WTC11 (cell line): ENCODE measurements at regions not wholly inside any gene's neighbourhood (a gene's known extent, or its start where the extent isn't known, plus 50 kb on each side); places are given as distances from the start of the nearest gene placed in this dataset.

ENCODE experiments used
- ATAC-seq: fragments of 200-7000 bp; cut with Tn5 transposase; 2 replicates; pipeline ENCODE4 v1.10.0; 2021; ENCODE audit warnings: mild to moderate bottlenecking, moderate library complexity
- CTCF ChIA-PET: fragments of 300-600 bp; sonication (Branson Sonifier 250); formaldehyde crosslinking; loops from one replicate; lab custom pipeline; 2021; ENCODE audit warnings: antibody characterized with exemption; lab: Charles Lee
- POLR2A ChIA-PET: fragments of 350-600 bp; sonication (Branson Sonifier 250); formaldehyde crosslinking; loops from one replicate; lab custom pipeline; 2021; ENCODE audit warnings: antibody characterized with exemption; lab: Charles Lee
- DNase-seq: peaks from one replicate; pipeline ENCODE4 v3.0.0; 2021; ENCODE audit warnings: low spot score
- H3K27ac Mint-ChIP-seq: 2 replicates; pipeline ENCODE4 v1.8.0; 2021; ENCODE audit warnings: mixed read lengths
- H3K27me3 Mint-ChIP-seq: 2 replicates; pipeline ENCODE4 v1.8.0; 2021; ENCODE audit warnings: low read depth, mild to moderate bottlenecking, moderate library complexity, mixed read lengths
- H3K36me3 Mint-ChIP-seq: 2 replicates; pipeline ENCODE4 v1.8.0; 2021; ENCODE audit warnings: mixed read lengths
- H3K4me1 Mint-ChIP-seq: 2 replicates; pipeline ENCODE4 v1.8.0; 2022; ENCODE audit warnings: mixed read lengths
- H3K4me3 Mint-ChIP-seq: 2 replicates; pipeline ENCODE4 v1.8.0; 2021; ENCODE audit warnings: mild to moderate bottlenecking, moderate library complexity, mixed read lengths
- H3K9me3 Mint-ChIP-seq: 2 replicates; pipeline ENCODE4 v1.8.0; 2021; ENCODE audit warnings: mixed read lengths
- CREM ChIP-seq: sonication (generic); formaldehyde crosslinking; IDR thresholded peaks from 2 replicates; pipeline ENCODE4 v1.8.1; 2022; ENCODE audit warnings: mild to moderate bottlenecking, missing genetic modification reagents, moderate library complexity
- E2F1 ChIP-seq: sonication (generic); formaldehyde crosslinking; IDR thresholded peaks from 2 replicates; pipeline ENCODE4 v1.8.0; 2022; ENCODE audit warnings: mild to moderate bottlenecking, missing genetic modification reagents
- EMX1 ChIP-seq: fragments of 250-450 bp; sonication (Bioruptor Pico); IDR thresholded peaks from 2 replicates; pipeline ENCODE4 v1.8.0; 2021; ENCODE audit warnings: mild to moderate bottlenecking
- FOXP1 ChIP-seq: sonication (generic); formaldehyde crosslinking; IDR thresholded peaks from 2 replicates; pipeline ENCODE4 v1.8.0; 2022; ENCODE audit warnings: missing genetic modification reagents, mild to moderate bottlenecking, moderate library complexity, borderline replicate concordance
- IRF2 ChIP-seq: sonication (generic); formaldehyde crosslinking; IDR thresholded peaks from 2 replicates; pipeline ENCODE4 v1.8.0; 2022; ENCODE audit warnings: low read depth, missing genetic modification reagents, borderline replicate concordance
- KAT7 ChIP-seq: sonication (generic); formaldehyde crosslinking; IDR thresholded peaks from 2 replicates; pipeline ENCODE4 v1.8.1; 2023; ENCODE audit warnings: missing genetic modification reagents, mild to moderate bottlenecking, borderline replicate concordance
- MXD4 ChIP-seq: fragments of 250-450 bp; sonication (Bioruptor Pico); IDR thresholded peaks from 2 replicates; pipeline ENCODE4 v1.8.0; 2021; ENCODE audit warnings: mild to moderate bottlenecking, moderate library complexity, borderline replicate concordance
- NFATC4 ChIP-seq: fragments of 250-450 bp; sonication (Bioruptor Pico); IDR thresholded peaks from 2 replicates; pipeline ENCODE4 v1.9.0; 2021; ENCODE audit warnings: mild to moderate bottlenecking
- NR2C2 ChIP-seq: sonication (generic); formaldehyde crosslinking; IDR thresholded peaks from 2 replicates; pipeline ENCODE4 v1.8.0; 2022; ENCODE audit warnings: mild to moderate bottlenecking, missing genetic modification reagents
- OVOL2 ChIP-seq: fragments of 250-450 bp; sonication (Bioruptor Pico); IDR thresholded peaks from 2 replicates; pipeline ENCODE4 v1.9.0; 2021; ENCODE audit warnings: mild to moderate bottlenecking, borderline replicate concordance
- PRRX2 ChIP-seq: fragments of 250-450 bp; sonication (Bioruptor Pico); IDR thresholded peaks from 2 replicates; pipeline ENCODE4 v1.8.0; 2021; ENCODE audit warnings: mild to moderate bottlenecking
- RORB ChIP-seq: fragments of 250-450 bp; sonication (Bioruptor Pico); IDR thresholded peaks from 2 replicates; pipeline ENCODE4 v1.9.0; 2021; ENCODE audit warnings: mild to moderate bottlenecking
- SMAD3 ChIP-seq: sonication (generic); formaldehyde crosslinking; IDR thresholded peaks from 2 replicates; pipeline ENCODE4 v1.8.0; 2022; ENCODE audit warnings: missing genetic modification reagents, mild to moderate bottlenecking, borderline replicate concordance
- SP1 ChIP-seq: sonication (generic); formaldehyde crosslinking; conservative IDR thresholded peaks from 2 replicates; pipeline ENCODE4 v1.8.1; 2022; ENCODE audit warnings: missing genetic modification reagents
- TEAD4 ChIP-seq: sonication (generic); formaldehyde crosslinking; IDR thresholded peaks from 2 replicates; pipeline ENCODE4 v1.8.0; 2022; ENCODE audit warnings: mild to moderate bottlenecking, missing genetic modification reagents
- USF1 ChIP-seq: sonication (generic); formaldehyde crosslinking; IDR thresholded peaks from 2 replicates; pipeline ENCODE4 v1.8.0; 2022; ENCODE audit warnings: mild to moderate bottlenecking, missing genetic modification reagents
- ZNF219 ChIP-seq: sonication (generic); formaldehyde crosslinking; IDR thresholded peaks from 2 replicates; pipeline ENCODE4 v1.8.0; 2023; ENCODE audit warnings: missing genetic modification reagents, mild to moderate bottlenecking, borderline replicate concordance
- ZNF317 ChIP-seq: sonication (generic); formaldehyde crosslinking; IDR thresholded peaks from 2 replicates; pipeline ENCODE4 v1.8.1; 2023; ENCODE audit warnings: low read depth, mild to moderate bottlenecking, moderate library complexity, missing genetic modification reagents, borderline replicate concordance
- ZNF423 ChIP-seq: fragments of 250-450 bp; sonication (Bioruptor Pico); IDR thresholded peaks from 2 replicates; pipeline ENCODE4 v2.1.2; 2022; ENCODE audit warnings: mild to moderate bottlenecking, moderate library complexity
- TF ChIP-seq, protein P1 (sequence below): sonication (generic); formaldehyde crosslinking; conservative IDR thresholded peaks from 2 replicates; pipeline ENCODE4 v1.8.1; 2022; ENCODE audit warnings: mild to moderate bottlenecking, missing genetic modification reagents
- TF ChIP-seq, protein P2 (sequence below): sonication (generic); formaldehyde crosslinking; IDR thresholded peaks from 2 replicates; pipeline ENCODE4 v1.8.1; 2022; ENCODE audit warnings: low read depth, mild to moderate bottlenecking, moderate library complexity, missing genetic modification reagents, borderline replicate concordance
- TF ChIP-seq, protein P3 (sequence below): fragments of 200-600 bp; IDR thresholded peaks from 2 replicates; pipeline ENCODE4 v1.8.0; 2022; ENCODE audit warnings: antibody characterized with exemption
- TF ChIP-seq, protein P4 (sequence below): sonication (generic); formaldehyde crosslinking; IDR thresholded peaks from 2 replicates; pipeline ENCODE4 v1.8.1; 2022; ENCODE audit warnings: mild to moderate bottlenecking, moderate library complexity, missing genetic modification reagents

DNA sequence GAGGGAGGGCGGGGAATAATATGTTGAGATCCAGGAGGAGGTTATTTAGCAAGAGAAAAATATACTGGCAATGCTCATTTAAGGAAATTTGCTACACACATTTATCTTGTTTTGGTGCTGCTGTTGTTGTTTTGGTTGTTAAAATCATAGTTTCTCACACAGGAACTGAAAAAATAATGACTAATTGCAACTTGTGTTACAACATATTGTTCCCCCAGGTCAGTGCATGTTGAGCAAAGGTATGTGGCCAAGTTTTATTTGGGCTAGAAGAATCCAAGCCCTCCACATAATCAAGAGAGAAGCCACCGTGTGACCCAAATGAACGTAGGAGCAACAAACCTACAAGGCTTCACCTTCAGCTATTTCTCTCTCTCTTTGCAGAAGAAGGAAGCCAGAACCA, 220.3 kb upstream of the DAPK1 start (continued):
- TF ChIP-seq FOXP1 (CRISPR knock-in tag) (no peak), OVOL2 (CRISPR knock-in tag) (no peak), ZNF219 (no peak), E2F1 (no peak), MXD4 (no peak), KAT7 (CRISPR knock-in tag) (no peak), NR2C2 (no peak), NFATC4 (no peak), TEAD4 (CRISPR knock-in tag) (no peak)

- ChIA-PET POLR2A (no interaction called here), CTCF (no interaction called here)
- no peak overlapping the region for H3K4me3 Mint-ChIP-seq
- H3K9me3 Mint-ChIP-seq = peaks cover 4% of the 10 kb centered on the region; the same call in 1 of the 2 replicates
- DNase-seq (no peak), ATAC-seq (no peak)
- no peak for TF ChIP-seq IRF2 (CRISPR knock-in tag)
- no peak for TF ChIP-seq EMX1
- TF ChIP-seq, protein P1, sequence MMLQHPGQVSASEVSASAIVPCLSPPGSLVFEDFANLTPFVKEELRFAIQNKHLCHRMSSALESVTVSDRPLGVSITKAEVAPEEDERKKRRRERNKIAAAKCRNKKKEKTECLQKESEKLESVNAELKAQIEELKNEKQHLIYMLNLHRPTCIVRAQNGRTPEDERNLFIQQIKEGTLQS (CRISPR knock-in tag) = no peak
- H3K4me1 Mint-ChIP-seq = no peaks in the 10 kb centered on the region
- H3K27me3 Mint-ChIP-seq = no peaks in the 10 kb centered on the region
- H3K36me3 Mint-ChIP-seq = no peaks in the 10 kb centered on the region
- no peak overlapping the region for H3K27ac Mint-ChIP-seq
Observed at GRCh38 chr9:87278971-87279733, 218.5 kb upstream of the DAPK1 start.

DNA sequence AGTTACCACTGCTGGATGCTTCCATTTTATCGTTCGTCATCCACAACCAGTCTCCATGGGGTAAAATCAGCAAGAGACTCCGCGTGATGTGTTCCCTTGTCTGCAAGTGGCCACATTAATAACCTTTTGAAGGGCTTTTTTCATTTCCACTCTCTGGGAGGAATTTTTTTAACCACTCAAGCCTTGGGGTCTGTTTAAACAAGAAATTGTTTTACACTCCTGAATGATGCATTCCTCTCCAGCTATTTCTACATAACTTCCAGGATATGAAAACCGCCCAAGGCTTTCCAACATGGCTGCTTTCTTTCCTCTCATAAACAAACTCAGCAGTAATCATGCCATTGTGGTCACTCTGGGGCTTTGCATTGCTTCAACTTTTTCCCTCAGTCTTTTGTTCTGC, 217.2 kb upstream of the DAPK1 start:
- ATAC-seq = no peak

More for the DNA sequence above, 217.2 kb upstream of the DAPK1 start:
- H3K36me3 Mint-ChIP-seq = no peaks in the 10 kb centered on the region
- no peak overlapping the region for H3K4me3 Mint-ChIP-seq
- H3K9me3 Mint-ChIP-seq = peaks cover 4% of the 10 kb centered on the region; the same call in 1 of the 2 replicates
- TF ChIP-seq, protein P2, sequence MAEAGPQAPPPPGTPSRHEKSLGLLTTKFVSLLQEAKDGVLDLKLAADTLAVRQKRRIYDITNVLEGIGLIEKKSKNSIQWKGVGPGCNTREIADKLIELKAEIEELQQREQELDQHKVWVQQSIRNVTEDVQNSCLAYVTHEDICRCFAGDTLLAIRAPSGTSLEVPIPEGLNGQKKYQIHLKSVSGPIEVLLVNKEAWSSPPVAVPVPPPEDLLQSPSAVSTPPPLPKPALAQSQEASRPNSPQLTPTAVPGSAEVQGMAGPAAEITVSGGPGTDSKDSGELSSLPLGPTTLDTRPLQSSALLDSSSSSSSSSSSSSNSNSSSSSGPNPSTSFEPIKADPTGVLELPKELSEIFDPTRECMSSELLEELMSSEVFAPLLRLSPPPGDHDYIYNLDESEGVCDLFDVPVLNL = no peak
- TF ChIP-seq, protein P3, sequence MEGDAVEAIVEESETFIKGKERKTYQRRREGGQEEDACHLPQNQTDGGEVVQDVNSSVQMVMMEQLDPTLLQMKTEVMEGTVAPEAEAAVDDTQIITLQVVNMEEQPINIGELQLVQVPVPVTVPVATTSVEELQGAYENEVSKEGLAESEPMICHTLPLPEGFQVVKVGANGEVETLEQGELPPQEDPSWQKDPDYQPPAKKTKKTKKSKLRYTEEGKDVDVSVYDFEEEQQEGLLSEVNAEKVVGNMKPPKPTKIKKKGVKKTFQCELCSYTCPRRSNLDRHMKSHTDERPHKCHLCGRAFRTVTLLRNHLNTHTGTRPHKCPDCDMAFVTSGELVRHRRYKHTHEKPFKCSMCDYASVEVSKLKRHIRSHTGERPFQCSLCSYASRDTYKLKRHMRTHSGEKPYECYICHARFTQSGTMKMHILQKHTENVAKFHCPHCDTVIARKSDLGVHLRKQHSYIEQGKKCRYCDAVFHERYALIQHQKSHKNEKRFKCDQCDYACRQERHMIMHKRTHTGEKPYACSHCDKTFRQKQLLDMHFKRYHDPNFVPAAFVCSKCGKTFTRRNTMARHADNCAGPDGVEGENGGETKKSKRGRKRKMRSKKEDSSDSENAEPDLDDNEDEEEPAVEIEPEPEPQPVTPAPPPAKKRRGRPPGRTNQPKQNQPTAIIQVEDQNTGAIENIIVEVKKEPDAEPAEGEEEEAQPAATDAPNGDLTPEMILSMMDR = no peak
- TF ChIP-seq PRRX2 (CRISPR knock-in tag) (no peak), ZNF317 (CRISPR knock-in tag) (no peak), NR2C2 (no peak), RORB (no peak), SP1 (CRISPR knock-in tag) (no peak), SMAD3 (CRISPR knock-in tag) (no peak), MXD4 (no peak), CREM (CRISPR knock-in tag) (no peak), USF1 (CRISPR knock-in tag) (no peak), ZNF423 (no peak)
- TF ChIP-seq, protein P4, sequence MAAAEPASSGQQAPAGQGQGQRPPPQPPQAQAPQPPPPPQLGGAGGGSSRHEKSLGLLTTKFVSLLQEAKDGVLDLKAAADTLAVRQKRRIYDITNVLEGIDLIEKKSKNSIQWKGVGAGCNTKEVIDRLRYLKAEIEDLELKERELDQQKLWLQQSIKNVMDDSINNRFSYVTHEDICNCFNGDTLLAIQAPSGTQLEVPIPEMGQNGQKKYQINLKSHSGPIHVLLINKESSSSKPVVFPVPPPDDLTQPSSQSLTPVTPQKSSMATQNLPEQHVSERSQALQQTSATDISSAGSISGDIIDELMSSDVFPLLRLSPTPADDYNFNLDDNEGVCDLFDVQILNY = no peak
- TF ChIP-seq, all 79 proteins: peak for 0
- CTCF ChIA-PET = no interaction called here
- DNase-seq = no peak
- H3K27ac Mint-ChIP-seq = no peak overlapping the region
- H3K27me3 Mint-ChIP-seq = no peaks in the 10 kb centered on the region
- POLR2A ChIA-PET = no interaction called here
- no peaks in the 10 kb centered on the region for H3K4me1 Mint-ChIP-seq
